ENCODE measurements at regions not wholly inside any gene's neighbourhood (a gene's known extent, or its start where the extent isn't known, plus 50 kb on each side); places are given as distances from the start of the nearest gene placed in this dataset.

DNA sequence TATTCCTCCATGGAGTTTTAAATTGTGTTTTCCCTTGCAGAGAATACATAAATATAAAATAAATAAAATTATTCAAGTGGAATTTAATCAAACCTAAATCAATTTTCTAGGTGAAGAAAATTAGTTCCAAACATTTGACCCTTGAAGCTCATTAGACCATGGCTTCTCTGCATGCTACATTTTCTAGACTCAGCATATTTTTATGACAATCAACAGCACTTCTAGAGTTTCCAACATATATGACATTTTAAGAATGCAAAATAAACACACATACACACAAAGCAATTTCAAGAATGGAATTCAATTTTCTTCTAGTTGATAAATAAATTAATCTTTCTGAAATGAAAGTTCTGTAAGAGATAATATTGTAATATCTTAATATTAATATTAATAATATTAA is 1083.9 kb upstream of the INTU start:
- Histone ChIP-seq H3K36me3 (ENCODE audit: insufficient read depth, insufficient read length, low read length) (no peaks in the 10 kb centered on the region), H3K27me3 (ENCODE audit: insufficient read depth, insufficient read length) (no peaks in the 10 kb centered on the region), H3K9me3 (ENCODE audit: insufficient read depth, low read length) (no peaks in the 10 kb centered on the region), H3K4me1 (ENCODE audit: insufficient read depth, insufficient read length) (no peaks in the 10 kb centered on the region), H3K4me3 (ENCODE audit: insufficient read length, low read depth) (no peak overlapping the region), H3K9ac (ENCODE audit: insufficient read length, low read depth) (no peak overlapping the region)
- no peak for DNase-seq (ENCODE audit: low read depth, low spot score)
- no peak for TF ChIP-seq YY1 (IDR thresholded peaks at IDR 0.05; ENCODE audit: insufficient read depth, insufficient read length)
- TF ChIP-seq SUZ12 (IDR thresholded peaks at IDR 0.05; ENCODE audit: extremely low read depth, insufficient read depth, insufficient read length): no peak
- TF ChIP-seq ZNF274 (IDR thresholded peaks at IDR 0.05; ENCODE audit: low read depth, low read length): no peak

DNA sequence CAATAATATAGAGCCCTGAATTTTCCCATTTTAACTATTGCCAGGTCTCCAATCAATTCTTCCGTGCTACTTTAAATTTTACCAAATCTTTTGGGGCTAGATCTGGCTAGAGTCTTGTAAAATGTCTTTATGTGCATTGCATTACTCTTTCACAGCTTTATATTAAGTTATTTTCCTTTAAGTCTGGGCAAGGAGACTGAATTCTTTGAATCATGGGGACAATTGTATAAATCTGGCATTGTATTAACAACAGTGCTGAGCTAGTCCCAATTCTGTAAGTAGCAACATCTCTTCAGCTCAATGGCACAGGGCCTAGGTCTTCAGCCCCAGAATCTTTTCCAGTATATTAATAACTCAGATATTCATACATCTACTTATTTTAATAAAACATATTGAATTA is 1080.4 kb upstream of the INTU start:
- Histone ChIP-seq H3K9me3 (ENCODE audit: insufficient read depth, low read length) (no peaks in the 10 kb centered on the region), H3K4me1 (ENCODE audit: insufficient read depth, insufficient read length) (no peaks in the 10 kb centered on the region), H3K27me3 (ENCODE audit: insufficient read depth, insufficient read length) (no peaks in the 10 kb centered on the region), H3K9ac (ENCODE audit: insufficient read length, low read depth) (no peak overlapping the region), H3K36me3 (ENCODE audit: insufficient read depth, insufficient read length, low read length) (no peaks in the 10 kb centered on the region), H3K4me3 (ENCODE audit: insufficient read length, low read depth) (no peak overlapping the region)
- TF ChIP-seq ZNF274 (IDR thresholded peaks at IDR 0.05; ENCODE audit: low read depth, low read length): no peak
- no peak for TF ChIP-seq SUZ12 (IDR thresholded peaks at IDR 0.05; ENCODE audit: extremely low read depth, insufficient read depth, insufficient read length)
- no peak for TF ChIP-seq YY1 (IDR thresholded peaks at IDR 0.05; ENCODE audit: insufficient read depth, insufficient read length)
- DNase-seq (ENCODE audit: low read depth, low spot score): no peak

GRCh38 chr4:126553248-126553647 is 1079.5 kb upstream of the INTU start:
- no peak for TF ChIP-seq SUZ12 (IDR thresholded peaks at IDR 0.05; ENCODE audit: extremely low read depth, insufficient read depth, insufficient read length)
- no peak for TF ChIP-seq ZNF274 (IDR thresholded peaks at IDR 0.05; ENCODE audit: low read depth, low read length)
- no peak for TF ChIP-seq YY1 (IDR thresholded peaks at IDR 0.05; ENCODE audit: insufficient read depth, insufficient read length)
- no peak overlapping the region for H3K9ac ChIP-seq (ENCODE audit: insufficient read length, low read depth)
- H3K9me3 ChIP-seq (ENCODE audit: insufficient read depth, low read length): no peaks in the 10 kb centered on the region
- DNase-seq (ENCODE audit: low read depth, low spot score): no peak
- no peaks in the 10 kb centered on the region for H3K4me1 ChIP-seq (ENCODE audit: insufficient read depth, insufficient read length)
- no peaks in the 10 kb centered on the region for H3K27me3 ChIP-seq (ENCODE audit: insufficient read depth, insufficient read length)
- H3K4me3 ChIP-seq (ENCODE audit: insufficient read length, low read depth): no peak overlapping the region
- no peaks in the 10 kb centered on the region for H3K36me3 ChIP-seq (ENCODE audit: insufficient read depth, insufficient read length, low read length)

- no peak for DNase-seq (ENCODE audit: low read depth, low spot score)
- H3K27me3 ChIP-seq (ENCODE audit: insufficient read depth, insufficient read length): no peaks in the 10 kb centered on the region
- H3K36me3 ChIP-seq (ENCODE audit: insufficient read depth, insufficient read length, low read length): no peaks in the 10 kb centered on the region
- TF ChIP-seq SUZ12 (IDR thresholded peaks at IDR 0.05; ENCODE audit: extremely low read depth, insufficient read depth, insufficient read length) (no peak), YY1 (IDR thresholded peaks at IDR 0.05; ENCODE audit: insufficient read depth, insufficient read length) (no peak), ZNF274 (IDR thresholded peaks at IDR 0.05; ENCODE audit: low read depth, low read length) (no peak)
- H3K9ac ChIP-seq (ENCODE audit: insufficient read length, low read depth): no peak overlapping the region
- no peak overlapping the region for H3K4me3 ChIP-seq (ENCODE audit: insufficient read length, low read depth)
- H3K9me3 ChIP-seq (ENCODE audit: insufficient read depth, low read length): no peaks in the 10 kb centered on the region
- no peaks in the 10 kb centered on the region for H3K4me1 ChIP-seq (ENCODE audit: insufficient read depth, insufficient read length)
Observed at GRCh38 chr4:126558596-126558995, 1074.2 kb upstream of the INTU start.

- no peak overlapping the region for H3K4me3 ChIP-seq (ENCODE audit: insufficient read length, low read depth)
Observed at GRCh38 chr4:126559961-126560360, 1072.8 kb upstream of the INTU start.

GRCh38 chr4:126560794-126561193 is 1072.0 kb upstream of the INTU start:
- no peaks in the 10 kb centered on the region for H3K27me3 ChIP-seq (ENCODE audit: insufficient read depth, insufficient read length)
- H3K36me3 ChIP-seq (ENCODE audit: insufficient read depth, insufficient read length, low read length): no peaks in the 10 kb centered on the region
- no peaks in the 10 kb centered on the region for H3K4me1 ChIP-seq (ENCODE audit: insufficient read depth, insufficient read length)
- no peak overlapping the region for H3K4me3 ChIP-seq (ENCODE audit: insufficient read length, low read depth)
- no peak overlapping the region for H3K9ac ChIP-seq (ENCODE audit: insufficient read length, low read depth)
- no peaks in the 10 kb centered on the region for H3K9me3 ChIP-seq (ENCODE audit: insufficient read depth, low read length)
- no peak for TF ChIP-seq YY1 (IDR thresholded peaks at IDR 0.05; ENCODE audit: insufficient read depth, insufficient read length)
- TF ChIP-seq SUZ12 (IDR thresholded peaks at IDR 0.05; ENCODE audit: extremely low read depth, insufficient read depth, insufficient read length): no peak
- no peak for TF ChIP-seq ZNF274 (IDR thresholded peaks at IDR 0.05; ENCODE audit: low read depth, low read length)
- DNase-seq (ENCODE audit: low read depth, low spot score): no peak

More at GRCh38 chr4:126559961-126560360, 1072.8 kb upstream of the INTU start:
- H3K9me3 ChIP-seq (ENCODE audit: insufficient read depth, low read length): no peaks in the 10 kb centered on the region
- TF ChIP-seq ZNF274 (IDR thresholded peaks at IDR 0.05; ENCODE audit: low read depth, low read length) (no peak), YY1 (IDR thresholded peaks at IDR 0.05; ENCODE audit: insufficient read depth, insufficient read length) (no peak), SUZ12 (IDR thresholded peaks at IDR 0.05; ENCODE audit: extremely low read depth, insufficient read depth, insufficient read length) (no peak)
- no peaks in the 10 kb centered on the region for H3K27me3 ChIP-seq (ENCODE audit: insufficient read depth, insufficient read length)
- no peaks in the 10 kb centered on the region for H3K4me1 ChIP-seq (ENCODE audit: insufficient read depth, insufficient read length)
- DNase-seq (ENCODE audit: low read depth, low spot score): no peak
- H3K9ac ChIP-seq (ENCODE audit: insufficient read length, low read depth): no peak overlapping the region
- no peaks in the 10 kb centered on the region for H3K36me3 ChIP-seq (ENCODE audit: insufficient read depth, insufficient read length, low read length)

DNA sequence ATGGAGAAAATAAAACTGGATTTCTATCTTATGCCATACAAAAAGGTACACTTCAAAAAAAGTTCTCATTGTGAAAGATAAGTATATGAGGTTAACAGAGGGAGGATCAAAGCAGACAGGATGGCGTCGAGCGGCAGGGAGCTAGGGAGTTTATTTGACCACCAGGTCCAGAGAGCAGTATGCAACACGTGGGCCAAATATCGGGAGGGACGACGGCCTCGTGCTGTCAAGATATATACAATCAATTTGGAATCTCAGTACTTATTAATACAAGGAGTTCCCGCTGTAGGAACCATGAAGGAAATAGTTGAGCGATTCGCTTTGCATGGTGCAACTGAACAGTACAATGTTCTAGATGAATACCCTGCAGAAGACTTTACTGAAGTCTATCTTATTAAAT is 1069.4 kb upstream of the INTU start:
- H3K9me3 ChIP-seq (ENCODE audit: insufficient read depth, low read length): no peaks in the 10 kb centered on the region
- H3K27me3 ChIP-seq (ENCODE audit: insufficient read depth, insufficient read length): no peaks in the 10 kb centered on the region
- no peak for DNase-seq (ENCODE audit: low read depth, low spot score)
- no peaks in the 10 kb centered on the region for H3K4me1 ChIP-seq (ENCODE audit: insufficient read depth, insufficient read length)
- no peak overlapping the region for H3K9ac ChIP-seq (ENCODE audit: insufficient read length, low read depth)
- no peak for TF ChIP-seq ZNF274 (IDR thresholded peaks at IDR 0.05; ENCODE audit: low read depth, low read length)
- no peak overlapping the region for H3K4me3 ChIP-seq (ENCODE audit: insufficient read length, low read depth)
- H3K36me3 ChIP-seq (ENCODE audit: insufficient read depth, insufficient read length, low read length): no peaks in the 10 kb centered on the region
